ENCODE measurements at regions not wholly inside any gene's neighbourhood (a gene's known extent, or its start where the extent isn't known, plus 50 kb on each side); places are given as distances from the start of the nearest gene placed in this dataset.

- no peak for DNase-seq
Measured at GRCh38 chr5:82346399-82347165, 68.4 kb upstream of the RPS23 start.

DNA sequence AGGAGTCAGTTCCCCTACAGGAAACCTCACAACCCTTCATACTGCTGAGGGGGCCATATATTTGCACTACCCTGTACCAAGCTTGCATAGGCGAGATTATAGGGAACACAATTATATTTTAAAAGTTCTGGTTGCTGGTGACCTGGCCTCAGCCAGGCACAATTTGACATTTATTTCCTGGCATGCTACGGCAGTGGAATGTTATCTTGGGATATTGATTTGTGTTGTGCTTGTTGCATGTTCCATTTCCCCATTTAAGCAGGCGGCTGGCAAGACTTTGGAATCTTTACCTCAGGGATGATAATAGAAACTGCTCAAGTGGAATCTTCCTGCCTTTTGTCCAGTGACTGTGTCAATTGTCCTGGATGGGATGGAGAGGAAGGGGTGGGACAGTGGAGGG lies 67.0 kb upstream of the RPS23 start:
- no peak for DNase-seq

DNA sequence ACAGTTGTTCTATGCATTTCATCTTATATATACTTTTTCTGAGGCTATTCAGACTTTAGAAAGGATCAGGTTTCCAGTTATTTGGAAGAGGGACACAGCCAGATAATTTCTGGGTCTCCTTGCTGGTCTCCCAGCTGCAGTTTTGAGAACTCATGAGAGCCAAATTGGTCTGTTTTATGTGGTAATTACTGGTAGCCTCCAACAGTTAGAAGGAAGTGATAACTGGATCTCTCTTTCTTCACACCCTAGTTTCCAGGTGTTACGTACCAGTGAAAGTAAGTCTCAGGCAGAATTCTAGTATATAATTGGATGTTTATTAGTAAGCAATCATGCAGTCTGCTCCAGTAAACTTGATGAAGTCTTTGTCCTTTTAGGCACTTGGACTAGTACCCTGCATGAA lies 63.2 kb upstream of the RPS23 start:
- no peak for DNase-seq

DNA sequence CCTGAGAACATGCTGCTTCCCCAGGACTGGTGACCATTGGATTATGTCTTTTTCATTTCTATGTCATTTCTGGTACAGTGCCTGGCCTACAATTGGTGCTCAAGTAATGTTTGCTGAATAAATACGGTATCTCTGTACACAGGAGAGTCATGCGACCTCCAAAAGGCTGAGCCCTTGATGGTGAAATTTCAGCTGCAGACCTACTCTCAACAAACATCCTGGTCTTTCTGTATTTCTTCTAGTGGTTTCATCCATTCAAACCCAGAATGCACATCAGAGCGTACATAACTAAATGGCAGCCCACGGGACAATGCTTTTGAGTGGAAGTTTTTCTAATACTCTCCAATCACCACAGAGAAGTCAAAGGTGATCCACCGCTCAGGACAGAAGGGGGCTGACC lies 62.6 kb upstream of the RPS23 start:
- no peak for DNase-seq

GRCh38 chr5:82339792-82340191 lies 61.6 kb upstream of the RPS23 start:
- DNase-seq = no peak

DNA sequence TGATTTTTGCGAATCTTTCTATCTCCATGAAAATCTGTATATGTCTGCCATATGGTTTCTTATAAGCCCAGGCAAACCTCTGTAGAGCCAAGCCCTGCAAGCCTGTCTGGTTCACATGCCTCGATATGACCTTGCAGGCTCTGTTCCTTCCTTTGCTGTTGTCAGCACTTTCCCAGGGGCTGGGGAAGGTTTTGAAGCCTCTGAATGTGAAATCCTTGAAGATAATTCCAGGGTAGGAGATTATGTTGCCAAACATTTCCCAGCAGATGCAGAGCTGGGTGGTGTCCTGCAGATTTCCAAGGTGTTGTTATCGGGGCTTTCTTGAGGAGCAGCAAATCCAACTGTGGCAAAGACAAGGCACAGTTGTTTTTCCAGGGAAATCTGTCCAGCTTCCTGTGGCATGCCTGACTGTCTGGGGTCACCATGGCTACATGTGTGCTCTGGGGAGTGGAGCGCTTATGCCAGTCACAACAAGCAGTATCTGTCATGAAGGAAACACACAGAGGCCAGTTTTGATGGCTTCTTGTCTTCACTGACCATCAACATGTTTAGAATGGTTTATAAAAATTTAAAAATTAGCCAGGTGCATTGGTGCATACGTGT lies 60.7 kb upstream of the RPS23 start:
- no peak for DNase-seq

DNA sequence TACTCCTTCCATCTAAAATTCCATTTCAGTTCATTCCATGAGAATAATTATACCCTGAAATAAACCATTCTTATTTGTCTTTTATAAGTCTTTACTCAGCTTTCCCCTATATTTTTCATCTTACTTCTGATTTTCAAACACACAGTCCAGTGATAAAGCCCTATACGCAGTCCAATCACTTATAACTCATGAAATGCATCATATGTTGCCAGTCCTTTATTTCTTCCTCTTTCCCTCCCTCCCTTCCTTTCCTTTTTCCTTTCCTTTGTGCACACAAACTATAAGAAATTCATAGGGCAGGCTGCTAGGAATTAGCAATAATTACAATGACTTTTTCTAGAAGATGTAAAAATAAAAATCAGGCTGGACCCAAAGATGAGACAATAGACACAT lies 58.8 kb upstream of the RPS23 start:
- DNase-seq = no peak

GRCh38 chr5:82336226-82336958 lies 58.2 kb upstream of the RPS23 start:
- no peak for DNase-seq

GRCh38 chr5:82335806-82336205 lies 57.7 kb upstream of the RPS23 start:
- no peak for DNase-seq

- DNase-seq = peak; percentile 37
Measured at GRCh38 chr5:82334856-82335255, 56.7 kb upstream of the RPS23 start.

DNA sequence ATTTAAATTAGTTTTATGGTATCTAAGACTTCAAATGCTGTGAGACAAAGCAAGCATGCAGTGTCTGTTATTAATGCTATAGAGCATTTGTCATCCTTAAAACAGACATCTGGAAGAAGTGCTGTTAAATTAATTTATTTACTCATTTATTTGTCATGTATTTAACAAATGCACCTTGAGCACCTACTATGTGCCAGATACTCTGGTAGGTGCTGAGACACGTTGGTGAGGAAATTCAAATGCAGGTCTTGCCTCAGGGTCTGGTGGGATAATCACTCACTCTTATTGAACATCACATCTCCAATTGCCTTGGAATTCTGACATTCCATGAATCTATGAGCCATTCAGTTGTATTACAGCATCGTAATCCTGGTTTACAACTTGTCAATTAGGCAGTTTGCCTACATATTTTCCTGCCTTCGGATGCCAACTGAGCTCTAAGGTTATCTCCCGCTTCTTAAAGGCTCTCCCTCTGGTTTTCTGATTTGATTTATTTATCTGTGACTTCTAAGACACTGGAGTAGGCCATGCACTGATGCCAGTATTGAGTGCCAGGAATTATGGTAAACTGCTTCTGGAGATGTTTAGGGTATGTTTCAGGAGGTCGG lies 56.0 kb upstream of the RPS23 start:
- no peak for DNase-seq

DNA sequence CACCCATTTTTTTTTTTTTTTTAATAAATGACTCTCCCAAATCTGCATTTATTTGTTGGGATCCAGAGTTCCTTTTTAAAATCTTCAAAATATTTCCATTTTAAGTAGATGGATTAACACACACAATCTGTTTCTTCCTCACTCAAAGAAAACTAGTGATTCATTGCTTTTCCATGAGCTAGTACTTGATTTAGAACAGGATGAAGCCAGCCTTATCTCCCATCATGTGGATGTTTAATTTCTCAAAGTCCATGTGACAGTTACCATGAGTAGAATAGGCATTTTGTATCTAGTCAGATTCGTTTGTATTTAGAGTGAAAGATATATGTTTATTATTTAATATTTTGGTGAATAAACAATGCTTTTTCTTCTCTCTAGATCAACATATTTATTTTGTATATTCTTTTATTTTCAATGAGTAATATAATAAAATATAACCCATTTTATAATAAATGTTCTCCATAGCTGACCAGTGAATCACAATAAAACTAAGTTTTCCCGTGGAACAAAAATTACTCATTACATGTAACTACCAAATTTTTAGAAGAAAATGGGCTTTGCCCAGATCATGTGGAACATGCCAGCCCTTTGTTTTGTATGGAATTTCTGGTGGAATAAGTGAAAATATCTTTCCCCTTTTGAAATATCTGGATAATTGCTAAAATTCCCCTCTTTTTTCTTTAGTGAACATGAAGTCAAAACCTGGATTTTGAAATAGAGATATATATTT lies 54.9 kb upstream of the RPS23 start:
- DNase-seq = no peak

DNA sequence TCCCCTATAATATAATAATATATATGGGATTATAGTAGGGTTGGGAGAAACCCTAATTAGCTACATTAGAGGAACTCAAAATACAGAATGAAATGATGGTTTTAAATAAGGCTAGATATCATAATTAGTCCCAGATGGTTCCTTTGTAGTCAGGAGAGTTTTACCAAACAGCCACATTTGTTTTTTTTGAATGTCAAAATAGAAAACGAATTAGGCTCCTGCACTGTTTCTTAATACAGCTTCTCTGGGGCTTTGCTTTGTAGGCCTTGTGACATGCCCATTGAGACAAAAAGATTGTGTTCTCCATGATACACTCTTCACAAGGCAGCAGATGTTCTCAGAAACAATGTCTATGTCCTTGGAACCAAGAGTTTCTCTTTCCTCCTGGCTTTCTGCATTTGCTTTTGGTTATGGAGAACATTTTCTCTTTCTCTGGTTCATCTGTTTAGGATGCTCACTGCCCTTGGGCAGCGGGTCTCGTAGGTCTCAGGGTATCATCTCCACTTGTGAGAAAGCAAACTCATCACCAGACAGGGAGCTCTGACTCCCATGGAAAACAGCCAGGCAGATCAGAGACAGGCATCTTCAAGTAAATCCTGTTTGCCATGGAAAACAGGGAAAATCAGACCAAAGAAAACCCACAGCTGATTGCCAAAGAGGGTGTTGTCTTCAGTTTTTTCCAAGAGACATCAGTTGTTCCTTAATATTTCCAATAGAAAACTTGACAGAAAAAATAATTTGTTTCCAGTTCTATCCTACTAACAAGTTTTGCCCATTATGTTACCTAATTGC lies 54.1 kb upstream of the RPS23 start:
- DNase-seq = no peak

- DNase-seq = no peak
Measured at GRCh38 chr5:82331557-82331956, 53.4 kb upstream of the RPS23 start.

DNA sequence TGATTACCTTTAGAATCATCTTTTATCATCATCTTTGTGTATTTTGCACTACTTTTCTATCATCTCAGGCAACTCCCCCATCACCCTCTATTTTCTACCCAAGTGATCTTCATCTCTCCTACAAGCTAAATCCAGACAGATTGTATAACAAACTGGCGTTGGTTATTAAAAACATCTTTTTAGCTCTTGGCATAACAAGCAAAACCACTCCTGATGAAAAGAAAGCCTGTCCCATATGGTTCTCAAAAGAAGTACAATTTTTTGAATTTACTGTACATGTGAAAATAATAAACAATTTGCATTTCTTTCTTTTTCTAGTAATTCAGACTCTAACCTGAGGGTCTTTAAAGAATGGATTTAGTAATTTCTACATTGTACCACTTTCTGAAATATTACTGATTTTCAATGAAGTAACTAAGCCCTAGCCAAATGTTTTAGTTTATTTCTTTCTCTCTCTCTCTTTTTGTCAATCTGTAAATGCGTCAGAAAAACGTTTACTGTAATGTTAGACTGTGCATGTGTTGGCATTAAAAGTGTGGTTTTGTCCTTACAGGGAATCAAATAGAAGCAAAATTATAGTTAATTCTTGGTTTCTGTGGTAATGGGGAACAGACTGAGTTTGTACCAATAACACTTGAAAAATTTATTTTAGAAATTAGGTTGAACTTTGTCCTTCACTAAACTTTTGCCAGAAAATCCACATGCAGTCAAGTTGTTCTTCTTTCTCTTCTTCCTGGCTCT lies 52.5 kb upstream of the RPS23 start:
- DNase-seq = no peak

- no peak for DNase-seq
Measured at GRCh38 chr5:82329393-82329792, 51.2 kb upstream of the RPS23 start.

All from kidney glomerular epithelial cell (primary cell).